Endothelial cell (in vitro differentiated cells): ENCODE measurements at regions not wholly inside any gene's neighbourhood (a gene's known extent, or its start where the extent isn't known, plus 50 kb on each side); places are given as distances from the start of the nearest gene placed in this dataset.
"Not testable (repeated sequence)": the region's sequence is repeated elsewhere in the genome, so short reads cannot be mapped to it uniquely, and the experiment has no call there.

Experiments
- DNase-seq: peaks from one replicate; pipeline ENCODE4 v3.0.0; 2021; ENCODE audit warnings: low spot score
- H3K27ac Mint-ChIP-seq: one replicate; pipeline ENCODE4 v1.8.0; 2021; ENCODE audit warnings: mixed read lengths, inconsistent platforms; ENCODE audit not compliant: unreplicated experiment
- H3K27me3 Mint-ChIP-seq: one replicate; pipeline ENCODE4 v1.8.0; 2021; ENCODE audit warnings: mild to moderate bottlenecking, moderate library complexity, mixed read lengths, inconsistent platforms; ENCODE audit not compliant: unreplicated experiment
- H3K36me3 Mint-ChIP-seq: one replicate; pipeline ENCODE4 v1.8.0; 2021; ENCODE audit warnings: mild to moderate bottlenecking, low read depth, mixed read lengths, inconsistent platforms; ENCODE audit not compliant: unreplicated experiment
- H3K4me1 Mint-ChIP-seq: one replicate; pipeline ENCODE4 v1.8.0; 2021; ENCODE audit warnings: mild to moderate bottlenecking, mixed read lengths, inconsistent platforms; ENCODE audit not compliant: unreplicated experiment
- H3K4me3 Mint-ChIP-seq: one replicate; pipeline ENCODE4 v1.8.0; 2021; ENCODE audit warnings: mild to moderate bottlenecking, mixed read lengths, inconsistent platforms; ENCODE audit not compliant: unreplicated experiment
- H3K9me3 Mint-ChIP-seq: one replicate; pipeline ENCODE4 v1.8.0; 2021; ENCODE audit warnings: mixed read lengths, inconsistent platforms; ENCODE audit not compliant: unreplicated experiment
- TF ChIP-seq, protein P1 (sequence below): fragments of 200-600 bp; sonication (generic); IDR thresholded peaks from one replicate; pipeline ENCODE4 v1.5.0; 2021; ENCODE audit warnings: antibody characterized with exemption; ENCODE audit not compliant: unreplicated experiment

DNA sequence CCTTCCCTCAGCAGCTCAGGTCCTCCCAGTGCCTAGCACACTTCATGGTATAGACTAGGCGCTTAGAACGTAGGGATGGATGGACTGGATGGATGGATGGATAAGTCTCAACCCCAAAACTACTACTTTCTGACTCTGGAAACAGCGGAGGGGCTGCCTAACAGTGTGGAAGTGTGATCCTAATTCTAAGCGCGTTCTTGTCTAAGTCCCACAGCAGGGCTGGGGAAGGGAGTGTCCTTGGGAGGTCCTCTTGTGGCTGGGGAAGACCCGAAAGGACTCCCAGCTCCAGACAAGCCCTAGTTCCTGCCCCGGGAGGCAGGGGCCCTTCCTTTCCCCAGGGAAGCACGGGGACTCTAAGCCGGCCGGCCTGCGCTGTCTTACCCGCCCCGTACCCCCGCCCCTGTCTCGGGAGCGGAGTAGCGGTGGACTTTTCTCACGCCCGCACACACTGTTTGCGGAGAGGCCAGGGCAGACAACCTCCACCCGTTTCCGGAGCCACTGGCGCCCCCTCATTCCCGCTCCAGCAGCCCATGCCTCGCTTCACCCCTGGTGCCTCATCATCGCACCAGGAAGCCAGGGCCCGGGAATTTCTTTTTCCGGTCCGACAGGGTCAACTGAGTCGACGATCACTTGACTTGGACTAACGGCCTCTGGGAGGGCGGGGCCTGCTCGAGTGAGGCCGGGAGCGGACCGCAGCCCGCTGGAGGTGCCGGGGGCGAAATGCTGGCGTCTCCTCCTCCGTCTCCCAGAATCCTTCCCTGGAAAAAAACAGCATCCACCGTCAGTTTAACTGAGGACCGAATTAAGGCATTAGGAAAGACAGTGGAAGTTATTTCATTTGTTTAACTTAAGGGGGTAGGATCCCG, 133.3 kb downstream of the TBC1D2B start:
- H3K27me3 Mint-ChIP-seq = peaks cover 8% of the 10 kb centered on the region
- H3K36me3 Mint-ChIP-seq = no peaks in the 10 kb centered on the region
- peak overlapping the region; percentile 84 for H3K4me3 Mint-ChIP-seq
- peaks cover 14% of the 10 kb centered on the region for H3K4me1 Mint-ChIP-seq
- no peaks in the 10 kb centered on the region for H3K9me3 Mint-ChIP-seq
- DNase-seq = peak; percentile 79
- TF ChIP-seq, protein P1, sequence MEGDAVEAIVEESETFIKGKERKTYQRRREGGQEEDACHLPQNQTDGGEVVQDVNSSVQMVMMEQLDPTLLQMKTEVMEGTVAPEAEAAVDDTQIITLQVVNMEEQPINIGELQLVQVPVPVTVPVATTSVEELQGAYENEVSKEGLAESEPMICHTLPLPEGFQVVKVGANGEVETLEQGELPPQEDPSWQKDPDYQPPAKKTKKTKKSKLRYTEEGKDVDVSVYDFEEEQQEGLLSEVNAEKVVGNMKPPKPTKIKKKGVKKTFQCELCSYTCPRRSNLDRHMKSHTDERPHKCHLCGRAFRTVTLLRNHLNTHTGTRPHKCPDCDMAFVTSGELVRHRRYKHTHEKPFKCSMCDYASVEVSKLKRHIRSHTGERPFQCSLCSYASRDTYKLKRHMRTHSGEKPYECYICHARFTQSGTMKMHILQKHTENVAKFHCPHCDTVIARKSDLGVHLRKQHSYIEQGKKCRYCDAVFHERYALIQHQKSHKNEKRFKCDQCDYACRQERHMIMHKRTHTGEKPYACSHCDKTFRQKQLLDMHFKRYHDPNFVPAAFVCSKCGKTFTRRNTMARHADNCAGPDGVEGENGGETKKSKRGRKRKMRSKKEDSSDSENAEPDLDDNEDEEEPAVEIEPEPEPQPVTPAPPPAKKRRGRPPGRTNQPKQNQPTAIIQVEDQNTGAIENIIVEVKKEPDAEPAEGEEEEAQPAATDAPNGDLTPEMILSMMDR = no peak
- peak overlapping the region; percentile 90 for H3K27ac Mint-ChIP-seq

DNA sequence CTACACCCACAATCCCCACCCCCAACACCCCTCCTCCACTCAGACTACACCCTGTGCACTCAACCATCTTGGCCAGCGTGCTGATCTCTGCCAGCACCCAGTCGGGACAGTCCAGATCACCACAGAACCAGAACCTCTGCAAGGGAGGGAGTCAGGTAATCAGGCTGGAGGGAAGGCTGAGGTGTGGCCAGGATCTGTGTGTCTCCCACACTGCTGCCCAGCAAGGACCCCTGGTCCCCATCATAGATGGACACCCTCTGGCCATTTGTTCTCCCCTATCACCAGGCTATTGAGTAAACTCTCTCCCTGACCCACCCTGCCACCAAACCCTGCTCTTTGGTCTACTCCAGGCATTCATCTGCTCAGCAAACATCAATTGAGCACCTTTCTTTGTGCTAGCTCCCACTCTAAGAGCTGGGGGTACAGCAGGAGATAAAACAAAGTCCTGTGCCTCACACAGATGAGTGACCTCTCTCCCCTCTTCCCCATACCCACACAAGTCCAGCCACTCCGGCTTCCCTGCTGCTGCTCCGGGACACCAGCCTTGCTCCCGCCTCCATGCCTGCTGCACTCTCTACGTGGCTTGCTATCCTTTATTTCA, 134.8 kb downstream of the TBC1D2B start:
- no peak for DNase-seq
- no peaks in the 10 kb centered on the region for H3K9me3 Mint-ChIP-seq
- TF ChIP-seq, protein P1 = no peak
- peak overlapping the region; percentile 36 for H3K27ac Mint-ChIP-seq
- no peak overlapping the region for H3K4me3 Mint-ChIP-seq
- peaks cover 14% of the 10 kb centered on the region for H3K4me1 Mint-ChIP-seq
- H3K36me3 Mint-ChIP-seq = no peaks in the 10 kb centered on the region
- H3K27me3 Mint-ChIP-seq = peaks cover 8% of the 10 kb centered on the region

DNA sequence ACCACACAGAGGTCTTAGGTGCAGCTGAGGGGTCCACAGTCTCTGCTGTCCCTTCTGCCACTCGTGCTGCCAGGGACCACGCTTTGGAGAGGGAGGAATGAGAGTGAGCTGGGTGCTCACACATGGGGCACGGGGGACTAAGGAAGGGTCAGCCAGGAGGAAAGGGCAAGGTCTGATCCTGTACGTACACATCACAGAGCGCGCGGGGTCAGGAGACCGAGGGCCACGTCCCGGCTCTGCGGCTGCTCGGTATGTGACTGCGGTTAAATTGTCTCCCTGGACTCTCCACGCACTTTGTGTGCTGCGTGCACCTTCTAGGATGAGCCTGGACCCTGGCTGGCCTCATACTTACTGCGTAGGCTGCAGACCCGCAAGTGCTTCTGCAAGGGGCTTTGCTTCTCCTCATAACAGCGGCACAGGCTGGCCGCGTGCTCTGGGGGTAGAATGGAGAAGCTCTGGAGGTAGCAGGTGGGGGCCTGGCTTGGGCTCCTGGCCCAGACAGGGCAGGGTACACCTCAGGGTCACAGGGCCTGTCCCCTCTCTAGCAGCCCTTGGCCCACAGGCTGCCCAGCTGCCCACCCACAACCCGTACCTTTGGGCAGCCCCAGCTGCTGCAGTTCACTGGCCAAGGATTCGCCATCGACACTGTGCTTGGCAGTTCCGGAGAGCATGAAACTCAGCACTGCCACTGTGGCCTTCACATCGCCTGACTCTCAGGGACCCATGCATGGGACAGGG, 136.3 kb downstream of the TBC1D2B start:
- not testable (repeated sequence) for H3K4me3 Mint-ChIP-seq, DNase-seq, H3K27ac Mint-ChIP-seq, H3K9me3 Mint-ChIP-seq, H3K36me3 Mint-ChIP-seq
- H3K4me1 Mint-ChIP-seq = peaks cover 14% of the 10 kb centered on the region
- H3K27me3 Mint-ChIP-seq = peaks cover 10% of the 10 kb centered on the region

DNA sequence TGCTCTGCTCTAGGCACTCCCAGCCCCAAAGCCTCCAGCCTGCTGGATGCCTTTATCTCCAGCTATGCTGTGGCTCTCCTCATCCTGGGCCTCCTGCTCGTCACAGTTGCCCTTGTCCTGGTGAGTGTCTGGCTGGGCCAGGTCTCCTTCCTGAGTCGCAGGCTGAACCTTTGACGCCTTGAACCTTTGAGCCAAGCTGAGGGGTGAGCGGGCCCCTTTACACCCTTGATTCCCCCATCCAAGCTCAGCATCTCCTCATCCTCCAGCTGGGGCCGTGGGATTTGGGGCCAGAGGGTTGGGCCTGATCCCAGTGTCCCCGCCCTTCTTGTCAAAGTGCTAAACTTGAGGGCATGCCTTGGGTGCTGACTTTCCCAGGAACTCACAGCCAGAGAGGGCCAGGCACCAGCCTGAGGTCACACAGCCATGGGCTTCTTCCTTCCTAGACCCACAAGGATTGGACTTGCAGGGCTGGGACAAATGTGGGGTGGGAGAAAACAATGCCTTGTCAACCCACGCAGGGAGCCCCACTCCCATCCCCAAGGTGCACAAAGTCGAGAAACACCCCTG, 137.0 kb downstream of the TBC1D2B start:
- DNase-seq = no peak
- Mint-ChIP-seq H3K4me1 (peaks cover 14% of the 10 kb centered on the region), H3K27ac (no peak overlapping the region), H3K4me3 (no peak overlapping the region), H3K36me3 (no peaks in the 10 kb centered on the region), H3K27me3 (peaks cover 10% of the 10 kb centered on the region), H3K9me3 (no peaks in the 10 kb centered on the region)
- TF ChIP-seq, protein P1 = no peak

DNA sequence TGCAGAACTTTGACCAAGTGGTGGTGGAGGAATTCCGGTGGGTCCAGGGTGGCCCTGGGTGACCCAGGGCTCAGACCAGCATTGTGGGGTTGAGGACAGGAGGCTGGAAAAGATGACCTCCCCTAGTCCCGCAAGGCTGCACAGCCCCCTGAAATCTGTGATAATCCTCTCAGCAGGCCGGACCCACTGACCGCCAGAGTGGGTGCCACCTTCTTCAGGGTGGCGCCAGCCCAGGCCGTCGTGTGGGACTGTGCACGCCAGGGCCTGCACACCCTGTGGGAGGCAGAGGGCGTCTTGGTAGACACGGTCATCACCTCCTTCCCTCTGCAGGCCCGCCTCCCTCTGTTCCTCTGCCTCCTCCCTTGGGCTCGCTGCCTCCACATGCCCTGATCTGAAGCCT, 137.7 kb downstream of the TBC1D2B start:
- H3K4me1 Mint-ChIP-seq = peaks cover 10% of the 10 kb centered on the region
- H3K36me3 Mint-ChIP-seq = no peaks in the 10 kb centered on the region
- no peak overlapping the region for H3K4me3 Mint-ChIP-seq
- no peak overlapping the region for H3K27ac Mint-ChIP-seq
- TF ChIP-seq, protein P1 = no peak
- H3K27me3 Mint-ChIP-seq = peaks cover 10% of the 10 kb centered on the region
- no peaks in the 10 kb centered on the region for H3K9me3 Mint-ChIP-seq
- no peak for DNase-seq

DNA sequence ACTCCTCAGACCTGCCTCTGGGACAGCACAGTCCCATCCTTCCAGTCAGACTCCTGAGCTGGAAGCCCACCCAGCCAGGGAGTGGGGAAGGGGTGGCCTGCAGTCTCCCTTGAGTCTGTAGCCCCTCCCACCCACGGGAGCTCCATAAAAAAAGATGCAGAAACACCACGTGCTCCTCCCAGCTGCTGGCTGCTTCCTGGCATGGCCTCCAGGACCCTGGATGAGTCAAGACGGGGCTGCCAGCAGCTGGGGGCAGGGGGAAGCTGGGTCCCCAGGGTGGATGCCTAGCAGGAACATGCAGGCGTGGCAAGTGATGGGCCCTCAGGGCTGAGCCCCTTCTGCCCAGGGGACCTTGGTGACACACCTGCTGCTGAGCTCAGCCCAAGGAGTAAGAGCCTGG, 138.5 kb downstream of the TBC1D2B start:
- H3K27ac Mint-ChIP-seq, H3K4me1 Mint-ChIP-seq, H3K4me3 Mint-ChIP-seq, H3K9me3 Mint-ChIP-seq, H3K36me3 Mint-ChIP-seq, DNase-seq: not testable (repeated sequence)
- peaks cover 10% of the 10 kb centered on the region for H3K27me3 Mint-ChIP-seq

DNA sequence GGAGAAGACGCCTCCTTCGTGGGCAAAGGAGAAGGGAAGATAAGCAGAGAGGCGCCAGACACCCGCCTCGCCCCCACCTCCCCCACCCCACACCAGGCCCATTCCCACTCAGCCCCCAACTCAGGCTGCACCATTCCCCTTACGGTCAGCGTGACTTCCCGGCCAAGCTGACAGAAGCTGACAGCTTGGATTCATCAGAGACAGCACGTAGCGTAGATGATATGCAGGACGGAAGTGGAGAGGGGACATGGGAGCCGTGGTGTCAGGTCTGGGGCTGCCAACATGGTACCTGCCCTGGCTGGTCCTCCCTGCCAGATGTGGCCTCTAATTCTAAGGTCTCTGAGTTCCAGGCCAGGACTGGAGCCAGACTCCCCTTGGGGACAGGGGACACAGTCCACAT, 139.0 kb downstream of the TBC1D2B start:
- not testable (repeated sequence) for H3K9me3 Mint-ChIP-seq, DNase-seq, H3K4me1 Mint-ChIP-seq, H3K4me3 Mint-ChIP-seq, H3K36me3 Mint-ChIP-seq, H3K27ac Mint-ChIP-seq, H3K27me3 Mint-ChIP-seq
